NCI-H526 treated with DMSO at 0.1 percent for 48 hours (cell line): ENCODE measurements at regions not wholly inside any gene's neighbourhood (a gene's known extent, or its start where the extent isn't known, plus 50 kb on each side); places are given as distances from the start of the nearest gene placed in this dataset.
"Not testable (repeated sequence)": the region's sequence is repeated elsewhere in the genome, so short reads cannot be mapped to it uniquely, and the experiment has no call there.

Experiments used
- DNase-seq: peaks from one replicate; lab custom pipeline; 2025; lab: John Stamatoyannopoulos, UW

DNA sequence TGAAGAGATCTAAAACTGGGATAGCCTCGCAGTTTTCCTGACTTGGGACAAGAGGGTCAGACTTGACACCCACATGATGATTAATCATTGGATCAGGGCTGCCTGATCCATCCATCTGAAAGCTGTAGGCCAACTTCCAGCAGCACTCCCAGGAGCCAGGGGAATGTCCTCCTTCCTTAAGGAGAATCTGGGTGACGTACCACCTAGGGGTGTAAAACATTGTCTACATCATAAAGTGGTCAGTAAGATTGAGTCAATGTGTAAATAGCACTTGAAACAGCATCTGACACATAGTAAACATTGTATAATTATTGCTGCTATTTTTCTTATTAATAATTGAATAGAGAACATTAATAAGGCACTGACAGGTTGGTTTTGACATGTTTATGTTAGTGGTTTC, 392.8 kb downstream of the JRKL start:
- DNase-seq, result no peak

GRCh38 chr11:96783311-96783710, 393.5 kb downstream of the JRKL start:
- peak; percentile 32 for DNase-seq

GRCh38 chr11:96785073-96785472, 395.3 kb downstream of the JRKL start:
- DNase-seq, result peak; percentile 98

- no peak for DNase-seq
These were observed 404.3 kb downstream of the JRKL start for GRCh38 chr11:96794152-96794551.

DNA sequence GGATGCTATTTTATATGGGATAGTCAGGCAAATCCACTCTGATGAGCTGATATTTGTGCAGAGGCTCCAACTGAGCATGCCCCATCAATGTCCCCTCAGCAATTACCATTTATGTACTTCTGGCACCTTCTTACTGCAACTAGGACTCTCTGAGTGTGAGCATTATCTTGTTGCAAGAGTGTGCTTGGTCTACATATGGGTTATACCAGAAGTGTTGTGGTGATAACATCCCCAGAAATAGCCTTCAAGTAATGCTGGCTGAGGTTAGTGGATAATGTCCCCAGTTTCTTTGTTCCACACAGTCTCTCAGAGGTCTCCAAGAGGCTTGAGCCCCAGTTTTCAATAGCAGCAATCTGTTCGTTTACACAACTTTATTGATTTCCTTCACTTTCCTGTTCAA, 408.6 kb downstream of the JRKL start:
- DNase-seq, result no peak

- DNase-seq, result no peak
These were observed 425.4 kb downstream of the JRKL start for GRCh38 chr11:96815236-96815635.

- no peak for DNase-seq
These were observed 427.9 kb downstream of the JRKL start for GRCh38 chr11:96817482-96818399.

DNA sequence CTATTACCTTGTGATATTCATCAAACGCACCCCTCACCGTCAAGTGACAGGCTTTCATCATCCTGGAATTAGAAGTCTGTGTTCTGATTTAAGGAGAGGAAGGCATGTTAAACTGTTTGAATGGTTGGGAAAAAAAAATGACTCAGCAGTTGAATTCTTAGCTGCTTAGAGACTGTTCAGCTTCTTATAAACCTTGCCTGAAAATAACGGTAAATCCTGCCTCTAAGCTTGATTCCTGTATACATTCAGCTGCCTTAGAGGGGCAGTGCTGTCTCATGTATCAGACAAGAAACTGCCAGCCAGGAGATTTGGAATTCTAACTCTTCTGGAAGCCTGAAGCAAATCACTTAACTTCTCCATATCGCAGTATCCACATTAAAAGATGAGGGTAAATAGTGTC, 437.4 kb downstream of the JRKL start:
- DNase-seq, result no peak

GRCh38 chr11:96841792-96842191, 452.0 kb downstream of the JRKL start:
- no peak for DNase-seq

- no peak for DNase-seq
These were observed 452.9 kb downstream of the JRKL start for GRCh38 chr11:96842731-96843130.

- DNase-seq, result no peak
These were observed 464.6 kb downstream of the JRKL start for GRCh38 chr11:96854425-96854824.

DNA sequence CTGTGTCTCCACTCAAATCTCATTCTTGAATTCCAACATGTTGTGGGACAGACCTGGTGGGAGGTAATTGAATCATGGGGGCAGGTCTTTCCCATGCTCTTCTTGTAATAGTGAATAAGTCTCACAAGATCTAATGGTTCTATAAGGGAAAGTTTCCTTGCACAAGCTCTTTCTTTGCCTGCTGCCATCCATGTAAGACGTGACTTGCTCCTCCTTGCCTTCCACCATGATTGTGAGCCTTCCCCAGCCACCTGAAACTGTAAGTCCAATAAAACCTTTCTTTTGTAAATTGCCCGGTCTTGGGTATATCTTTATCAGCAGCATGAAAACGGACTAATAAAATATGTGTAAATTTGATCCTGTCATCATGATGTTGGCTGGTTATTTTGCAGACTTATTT, 471.9 kb downstream of the JRKL start:
- not testable (repeated sequence) for DNase-seq

GRCh38 chr11:96863520-96863919, 473.7 kb downstream of the JRKL start:
- no peak for DNase-seq

DNA sequence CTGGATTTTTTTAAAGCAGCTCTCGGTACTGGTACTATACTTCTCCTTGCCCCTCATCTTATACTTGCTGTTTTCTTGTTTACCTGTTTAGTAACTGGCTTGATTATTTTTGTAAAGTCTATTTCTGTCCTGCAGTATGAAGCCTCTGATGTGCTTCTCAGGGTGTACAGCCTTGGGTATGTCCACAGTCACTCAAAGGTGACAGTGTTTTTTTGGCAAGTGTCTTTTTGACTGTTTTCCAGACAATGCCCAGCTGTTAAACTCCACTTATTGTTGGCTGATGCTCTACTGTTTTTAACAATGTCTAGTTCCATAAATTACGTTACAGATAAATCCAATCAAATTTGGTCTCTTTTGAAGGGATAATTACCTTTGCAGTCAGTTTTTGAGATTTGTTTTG, 475.2 kb downstream of the JRKL start:
- no peak for DNase-seq

DNA sequence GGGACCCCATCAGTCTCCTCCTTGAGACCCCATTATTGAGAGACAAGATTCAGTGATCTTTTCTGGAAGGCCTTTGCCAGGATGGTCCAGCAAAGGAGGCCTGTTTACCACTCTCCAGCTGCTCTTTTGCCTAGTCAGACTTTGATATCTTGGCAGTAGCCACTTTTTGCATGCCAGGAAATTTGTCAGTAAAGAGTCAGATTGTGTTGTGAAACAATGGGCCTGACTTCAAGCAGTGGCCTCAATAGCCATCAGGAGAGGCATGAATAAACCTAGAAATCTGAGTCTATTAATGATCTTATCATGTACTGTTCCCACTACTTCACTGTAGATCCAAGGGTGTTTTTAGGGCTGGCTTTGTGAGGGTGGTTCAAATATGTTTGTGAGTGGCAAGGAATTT, 479.4 kb downstream of the JRKL start:
- DNase-seq, result no peak

DNA sequence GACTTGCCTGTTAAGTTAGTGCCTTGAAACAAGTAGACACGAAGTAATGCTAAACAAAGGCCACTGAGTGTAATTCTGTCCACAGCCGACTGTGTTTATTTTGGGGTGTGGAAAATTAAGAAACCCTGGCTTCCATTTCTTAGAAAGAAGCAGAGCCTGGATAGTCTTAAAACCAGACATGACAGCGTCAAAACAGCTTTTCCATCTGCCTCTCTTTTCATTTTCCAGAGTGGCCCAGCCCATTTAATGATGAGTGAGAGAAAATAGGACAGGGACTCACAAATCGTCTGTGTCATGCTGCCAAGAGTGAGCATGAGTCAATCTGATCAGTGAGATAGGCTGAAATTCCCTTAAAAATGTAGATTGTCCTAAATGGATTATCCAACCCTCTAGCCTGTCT, 485.9 kb downstream of the JRKL start:
- no peak for DNase-seq

DNA sequence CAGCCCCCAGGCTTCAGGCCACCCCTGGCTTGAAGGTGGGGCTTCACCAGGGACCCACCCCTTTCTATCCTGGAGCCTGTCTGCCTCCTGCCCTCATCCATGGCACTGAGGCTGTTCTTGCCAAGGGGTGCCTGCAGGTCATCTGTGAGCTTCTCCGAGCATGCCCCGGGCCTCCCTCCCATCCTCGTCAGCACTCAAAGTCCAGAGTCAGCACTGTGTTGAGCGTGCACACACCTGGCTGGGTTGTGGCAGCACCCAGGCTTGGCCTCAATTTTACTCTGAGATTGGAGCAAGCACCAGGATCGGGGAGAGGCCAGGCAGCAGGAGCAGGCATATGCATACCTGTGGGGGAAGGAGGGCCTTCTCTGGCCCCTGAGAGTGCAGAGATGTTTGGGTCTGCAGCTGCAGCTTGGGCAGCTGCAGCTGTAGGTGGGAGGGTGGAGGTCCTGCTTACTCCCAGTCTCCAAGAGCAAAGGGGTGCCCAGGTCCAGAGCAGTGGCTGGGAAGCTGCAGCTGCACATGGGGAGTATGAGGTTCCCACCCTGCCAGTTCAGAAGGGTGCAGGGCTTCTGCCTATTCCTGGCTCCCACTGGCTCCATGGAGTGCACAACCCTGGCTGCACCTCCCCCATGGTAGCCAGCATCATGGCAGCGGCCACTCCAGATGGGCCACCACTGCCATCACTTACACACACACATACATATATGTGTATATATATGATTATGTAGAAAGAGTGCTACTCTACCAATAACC, 488.7 kb downstream of the JRKL start:
- DNase-seq, result no peak

DNA sequence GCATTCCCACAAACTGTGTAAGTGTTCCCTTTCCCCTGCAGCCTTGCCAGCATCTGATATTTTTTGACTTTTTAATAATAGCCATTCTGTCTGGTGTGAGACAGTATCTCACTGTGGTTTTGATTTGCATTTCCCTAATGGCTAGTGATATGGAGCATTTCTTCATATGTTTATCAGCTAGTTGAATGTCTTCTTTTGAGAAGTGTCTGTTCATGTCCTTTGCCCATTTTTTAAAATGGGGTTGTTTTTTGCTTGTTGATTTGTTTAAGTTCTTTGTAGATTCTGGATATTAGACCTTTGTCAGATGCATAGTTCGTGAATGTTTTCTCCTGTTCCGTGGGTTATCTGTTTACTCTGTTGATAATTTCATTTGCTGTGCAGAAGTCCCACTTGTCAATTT, 492.8 kb downstream of the JRKL start:
- DNase-seq, result peak; percentile 43

DNA sequence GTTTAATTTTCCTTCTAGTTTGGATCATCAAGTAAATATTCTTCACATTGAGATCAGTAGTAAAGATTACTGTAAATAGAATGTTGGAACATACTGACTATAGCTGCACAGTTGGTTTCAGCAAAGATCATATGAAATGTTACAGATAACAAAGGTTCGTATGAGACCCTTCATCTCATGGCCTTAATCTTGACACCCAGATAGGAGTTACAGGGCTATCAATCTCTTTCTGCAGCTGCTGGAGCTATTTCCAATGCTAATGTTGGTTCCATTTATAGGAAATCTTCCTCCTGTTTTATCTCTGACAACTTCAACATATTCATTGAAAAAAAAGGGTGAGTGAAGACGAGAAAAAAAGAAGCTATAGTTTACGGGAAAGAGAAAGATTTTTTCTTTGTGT, 495.6 kb downstream of the JRKL start:
- no peak for DNase-seq

GRCh38 chr11:96885912-96886311, 496.1 kb downstream of the JRKL start:
- DNase-seq, result no peak

GRCh38 chr11:96893988-96894387, 504.2 kb downstream of the JRKL start:
- DNase-seq, result no peak

DNA sequence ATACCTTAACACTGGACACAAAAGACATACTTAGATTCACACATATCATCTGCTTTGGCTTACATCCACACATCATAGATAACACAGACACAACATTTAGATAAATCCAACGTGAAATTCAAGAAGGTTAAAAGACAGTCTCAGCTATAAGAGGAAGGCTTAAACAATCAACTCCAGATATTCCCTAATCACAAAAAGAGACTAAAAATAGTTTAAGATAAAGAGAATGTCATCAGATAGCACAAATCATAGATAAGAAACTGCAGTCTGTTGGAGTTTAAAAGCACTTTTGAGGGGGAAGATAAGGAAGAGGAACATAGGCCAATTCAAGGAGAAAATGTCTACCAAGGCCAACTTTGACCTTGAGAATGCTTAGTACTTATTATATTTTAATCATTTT, 504.8 kb downstream of the JRKL start:
- no peak for DNase-seq

- no peak for DNase-seq
These were observed 510.2 kb downstream of the JRKL start for GRCh38 chr11:96899971-96900370.
